Thoracic aorta (tissue), 2 donors: ENCODE measurements at regions not wholly inside any gene's neighbourhood (a gene's known extent, or its start where the extent isn't known, plus 50 kb on each side); places are given as distances from the start of the nearest gene placed in this dataset.

Source experiments
- ATAC-seq: fragments of 150-250 bp; one replicate; pipeline ENCODE4 v1.8.0; 2017; ENCODE audit warnings: low read depth; ENCODE audit not compliant: insufficient number of reproducible peaks, low FRiP score
- DNase-seq: peaks from one replicate; pipeline ENCODE4 v3.0.0-alpha.2; 2020; ENCODE audit warnings: low spot score
- H3K27ac ChIP-seq, 2 donors: fragments of 200-600 bp; sonication (generic); 1 replicate in 1 of 2; 2 replicates in 1 of 2; pipeline ENCODE4 v1.5.1; 2016; ENCODE audit warnings: mild to moderate bottlenecking in 2 of 2, moderate library complexity in 2 of 2
- H3K27me3 ChIP-seq: fragments of 200-600 bp; sonication (generic); replicated peaks from 2 replicates; pipeline ENCODE4 v1.6.0; 2016; ENCODE audit warnings: mild to moderate bottlenecking; ENCODE audit not compliant: insufficient read depth
- H3K36me3 ChIP-seq: fragments of 200-600 bp; sonication (generic); one replicate; pipeline ENCODE4 v1.5.1; 2016
- H3K4me1 ChIP-seq, 2 donors: fragments of 200-600 bp; sonication (generic); 1 replicate in 1 of 2; 2 replicates in 1 of 2; pipeline versions ENCODE4 v1.5.1 to v1.6.0; 2016; ENCODE audit warnings: low read depth in 2 of 2, mild to moderate bottlenecking in 1 of 2; ENCODE audit not compliant: control insufficient read depth in 1 of 2
- H3K4me3 ChIP-seq: fragments of 200-600 bp; sonication (generic); 2 replicates; pipeline ENCODE4 v1.5.1; 2016; ENCODE audit warnings: mild to moderate bottlenecking
- H3K9me3 ChIP-seq: fragments of 200-600 bp; sonication (generic); 2 replicates; pipeline ENCODE4 v1.5.1; 2016
- CTCF ChIP-seq: fragments of 200-600 bp; sonication (generic); IDR thresholded peaks from one replicate; pipeline ENCODE4 v1.5.1; 2019; ENCODE audit warnings: antibody characterized with exemption

GRCh38 chr6:28709478-28710349, 184.0 kb downstream of the GPX5 start:
- Histone ChIP-seq H3K9me3 (peaks cover 9% of the 10 kb centered on the region), H3K36me3 (no peaks in the 10 kb centered on the region), H3K27ac (no peak overlapping the region), H3K4me3 (peak overlapping the region; percentile 42), H3K27me3 (no peaks in the 10 kb centered on the region), H3K4me1 (no peaks in the 10 kb centered on the region)
- TF ChIP-seq CTCF: no peak
- DNase-seq: no peak
- no peak for ATAC-seq

- no peak overlapping the region for H3K4me3 ChIP-seq
- DNase-seq: no peak
- no peak for TF ChIP-seq CTCF
- no peaks in the 10 kb centered on the region for H3K27me3 ChIP-seq
- no peak for ATAC-seq
- H3K27ac ChIP-seq: no peak overlapping the region
- peaks cover 9% of the 10 kb centered on the region for H3K9me3 ChIP-seq
- H3K4me1 ChIP-seq: no peaks in the 10 kb centered on the region
- no peaks in the 10 kb centered on the region for H3K36me3 ChIP-seq
These were observed 184.9 kb downstream of the GPX5 start for GRCh38 chr6:28710466-28711191.

GRCh38 chr6:28711325-28711724, 185.6 kb downstream of the GPX5 start:
- no peaks in the 10 kb centered on the region for H3K4me1 ChIP-seq
- no peak overlapping the region for H3K27ac ChIP-seq
- DNase-seq (no peak), ATAC-seq (no peak)
- H3K27me3 ChIP-seq: no peaks in the 10 kb centered on the region
- TF ChIP-seq CTCF: no peak
- H3K9me3 ChIP-seq: peaks cover 9% of the 10 kb centered on the region
- H3K4me3 ChIP-seq: no peak overlapping the region
- H3K36me3 ChIP-seq: no peaks in the 10 kb centered on the region

- Histone ChIP-seq H3K9me3 (peaks cover 9% of the 10 kb centered on the region), H3K27me3 (no peaks in the 10 kb centered on the region), H3K36me3 (no peaks in the 10 kb centered on the region), H3K27ac (no peak overlapping the region), H3K4me1 (no peaks in the 10 kb centered on the region), H3K4me3 (no peak overlapping the region)
- DNase-seq: no peak
- no peak for TF ChIP-seq CTCF
- no peak for ATAC-seq
These were observed 186.2 kb downstream of the GPX5 start for GRCh38 chr6:28711788-28712341.

GRCh38 chr6:28712982-28713381, 187.3 kb downstream of the GPX5 start:
- no peaks in the 10 kb centered on the region for H3K9me3 ChIP-seq
- no peaks in the 10 kb centered on the region for H3K27me3 ChIP-seq
- H3K36me3 ChIP-seq: no peaks in the 10 kb centered on the region
- TF ChIP-seq CTCF: no peak
- DNase-seq (no peak), ATAC-seq (no peak)
- H3K4me3 ChIP-seq: no peak overlapping the region
- no peak overlapping the region for H3K27ac ChIP-seq
- H3K4me1 ChIP-seq: no peaks in the 10 kb centered on the region
